ENCODE measurements at regions not wholly inside any gene's neighbourhood (a gene's known extent, or its start where the extent isn't known, plus 50 kb on each side); places are given as distances from the start of the nearest gene placed in this dataset.

- TF ChIP-seq, protein P1, sequence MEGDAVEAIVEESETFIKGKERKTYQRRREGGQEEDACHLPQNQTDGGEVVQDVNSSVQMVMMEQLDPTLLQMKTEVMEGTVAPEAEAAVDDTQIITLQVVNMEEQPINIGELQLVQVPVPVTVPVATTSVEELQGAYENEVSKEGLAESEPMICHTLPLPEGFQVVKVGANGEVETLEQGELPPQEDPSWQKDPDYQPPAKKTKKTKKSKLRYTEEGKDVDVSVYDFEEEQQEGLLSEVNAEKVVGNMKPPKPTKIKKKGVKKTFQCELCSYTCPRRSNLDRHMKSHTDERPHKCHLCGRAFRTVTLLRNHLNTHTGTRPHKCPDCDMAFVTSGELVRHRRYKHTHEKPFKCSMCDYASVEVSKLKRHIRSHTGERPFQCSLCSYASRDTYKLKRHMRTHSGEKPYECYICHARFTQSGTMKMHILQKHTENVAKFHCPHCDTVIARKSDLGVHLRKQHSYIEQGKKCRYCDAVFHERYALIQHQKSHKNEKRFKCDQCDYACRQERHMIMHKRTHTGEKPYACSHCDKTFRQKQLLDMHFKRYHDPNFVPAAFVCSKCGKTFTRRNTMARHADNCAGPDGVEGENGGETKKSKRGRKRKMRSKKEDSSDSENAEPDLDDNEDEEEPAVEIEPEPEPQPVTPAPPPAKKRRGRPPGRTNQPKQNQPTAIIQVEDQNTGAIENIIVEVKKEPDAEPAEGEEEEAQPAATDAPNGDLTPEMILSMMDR (IDR thresholded peaks at IDR 0.05), result no peak
- no peak for TF ChIP-seq POLR2A (IDR thresholded peaks at IDR 0.05)
These were observed 58.2 kb upstream of the SNTG2 start for GRCh38 chr2:892401-892800.
